HT1080 (cell line): ENCODE measurements at regions not wholly inside any gene's neighbourhood (a gene's known extent, or its start where the extent isn't known, plus 50 kb on each side); places are given as distances from the start of the nearest gene placed in this dataset.

ENCODE experiments used
- DNase-seq: peaks from one replicate; pipeline ENCODE4 v3.0.0-alpha.2; 2015; ENCODE audit warnings: low read depth

GRCh38 chr15:29428925-29429573 is 159.4 kb upstream of the NSMCE3 start:
- DNase-seq = no peak

- no peak for DNase-seq
Measured at GRCh38 chr15:29425864-29426263, 156.2 kb upstream of the NSMCE3 start.

- DNase-seq = no peak
Measured at GRCh38 chr15:29424118-29424517, 154.5 kb upstream of the NSMCE3 start.

GRCh38 chr15:29422606-29423005 is 153.0 kb upstream of the NSMCE3 start:
- no peak for DNase-seq

- DNase-seq = no peak
Measured at GRCh38 chr15:29420188-29420587, 150.6 kb upstream of the NSMCE3 start.

GRCh38 chr15:29418931-29419330 is 149.3 kb upstream of the NSMCE3 start:
- no peak for DNase-seq

- DNase-seq = no peak
Measured at GRCh38 chr15:29418178-29418577, 148.6 kb upstream of the NSMCE3 start.

- no peak for DNase-seq
Measured at GRCh38 chr15:29411299-29411698, 141.7 kb upstream of the NSMCE3 start.

- no peak for DNase-seq
Measured at GRCh38 chr15:29410338-29410737, 140.7 kb upstream of the NSMCE3 start.

GRCh38 chr15:29409890-29410289 is 140.3 kb upstream of the NSMCE3 start:
- DNase-seq = no peak

- DNase-seq = no peak
Measured at GRCh38 chr15:29405564-29405963, 135.9 kb upstream of the NSMCE3 start.

- DNase-seq = no peak
Measured at GRCh38 chr15:29403772-29404171, 134.2 kb upstream of the NSMCE3 start.

- DNase-seq = no peak
Measured at GRCh38 chr15:29401644-29402043, 132.0 kb upstream of the NSMCE3 start.

- no peak for DNase-seq
Measured at GRCh38 chr15:29400701-29401100, 131.1 kb upstream of the NSMCE3 start.

GRCh38 chr15:29398907-29399306 is 129.3 kb upstream of the NSMCE3 start:
- DNase-seq = no peak

GRCh38 chr15:29396176-29396811 is 126.7 kb upstream of the NSMCE3 start:
- no peak for DNase-seq

- DNase-seq = no peak
Measured at GRCh38 chr15:29393443-29393842, 123.8 kb upstream of the NSMCE3 start.

GRCh38 chr15:29392358-29392757 is 122.7 kb upstream of the NSMCE3 start:
- no peak for DNase-seq

GRCh38 chr15:29390051-29390450 is 120.4 kb upstream of the NSMCE3 start:
- no peak for DNase-seq

GRCh38 chr15:29386523-29386922 is 116.9 kb upstream of the NSMCE3 start:
- DNase-seq = no peak

GRCh38 chr15:29383367-29383766 is 113.7 kb upstream of the NSMCE3 start:
- DNase-seq = no peak

- no peak for DNase-seq
Measured at GRCh38 chr15:29382862-29383261, 113.2 kb upstream of the NSMCE3 start.

- no peak for DNase-seq
Measured at GRCh38 chr15:29380466-29380865, 110.8 kb upstream of the NSMCE3 start.
